BE2C (cell line): ENCODE measurements at regions not wholly inside any gene's neighbourhood (a gene's known extent, or its start where the extent isn't known, plus 50 kb on each side); places are given as distances from the start of the nearest gene placed in this dataset.

Experiments used
- DNase-seq: peaks from one replicate; pipeline ENCODE4 v3.0.0-alpha.2; 2020
- H3K27me3 ChIP-seq: fragments of 250-450 bp; sonication (Bioruptor Pico); 2 replicates; pipeline ENCODE4 v1.5.1; 2020; ENCODE audit warnings: mild to moderate bottlenecking
- H3K36me3 ChIP-seq: fragments of 250-450 bp; sonication (Bioruptor Pico); 2 replicates; pipeline ENCODE4 v1.5.1; 2020; ENCODE audit warnings: mild to moderate bottlenecking
- H3K4me1 ChIP-seq: fragments of 250-450 bp; sonication (Bioruptor Pico); 2 replicates; pipeline ENCODE4 v1.5.1; 2020
- H3K4me3 ChIP-seq: 2 replicates; pipeline ENCODE4 v1.5.1; 2011; ENCODE audit warnings: low read depth, low read length
- H3K9me3 ChIP-seq: fragments of 250-450 bp; sonication (Bioruptor Pico); 2 replicates; pipeline ENCODE4 v1.5.1; 2020
- TF ChIP-seq, protein P1 (sequence below): IDR thresholded peaks from 2 replicates; pipeline ENCODE4 v1.5.1; 2012; ENCODE audit warnings: mild to moderate bottlenecking, low read depth, low read length

DNA sequence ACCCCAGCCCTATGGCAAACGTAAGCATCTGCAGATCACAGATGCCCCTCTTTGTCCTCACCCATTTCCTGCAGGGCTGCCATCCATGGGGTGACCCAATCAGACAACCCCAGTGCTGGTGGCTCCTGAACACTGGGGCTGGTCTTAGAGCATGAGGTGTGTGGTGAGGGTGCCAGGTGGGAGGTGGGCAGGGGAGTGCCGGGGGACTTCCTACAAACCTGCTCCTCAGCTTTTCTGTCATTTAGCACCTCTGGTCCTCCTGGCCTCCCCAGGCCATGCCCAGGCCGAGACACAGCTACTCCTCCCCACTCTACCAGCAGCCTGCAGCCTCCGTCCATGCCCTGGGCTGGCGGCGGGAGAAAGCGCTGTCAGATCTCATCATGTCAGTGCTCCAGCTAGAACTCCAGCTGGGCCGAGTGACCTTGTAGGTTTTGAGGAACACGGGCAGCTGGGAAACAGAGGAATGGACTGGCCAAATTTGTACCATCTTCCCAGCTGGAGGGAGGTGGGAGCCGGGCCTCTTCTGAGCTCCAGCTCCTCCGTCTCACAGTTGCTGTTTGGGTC, 157.7 kb upstream of the NECTIN1 start:
- H3K4me1 ChIP-seq, result peaks cover 36% of the 10 kb centered on the region
- no peaks in the 10 kb centered on the region for H3K9me3 ChIP-seq
- no peaks in the 10 kb centered on the region for H3K36me3 ChIP-seq
- TF ChIP-seq, protein P1, sequence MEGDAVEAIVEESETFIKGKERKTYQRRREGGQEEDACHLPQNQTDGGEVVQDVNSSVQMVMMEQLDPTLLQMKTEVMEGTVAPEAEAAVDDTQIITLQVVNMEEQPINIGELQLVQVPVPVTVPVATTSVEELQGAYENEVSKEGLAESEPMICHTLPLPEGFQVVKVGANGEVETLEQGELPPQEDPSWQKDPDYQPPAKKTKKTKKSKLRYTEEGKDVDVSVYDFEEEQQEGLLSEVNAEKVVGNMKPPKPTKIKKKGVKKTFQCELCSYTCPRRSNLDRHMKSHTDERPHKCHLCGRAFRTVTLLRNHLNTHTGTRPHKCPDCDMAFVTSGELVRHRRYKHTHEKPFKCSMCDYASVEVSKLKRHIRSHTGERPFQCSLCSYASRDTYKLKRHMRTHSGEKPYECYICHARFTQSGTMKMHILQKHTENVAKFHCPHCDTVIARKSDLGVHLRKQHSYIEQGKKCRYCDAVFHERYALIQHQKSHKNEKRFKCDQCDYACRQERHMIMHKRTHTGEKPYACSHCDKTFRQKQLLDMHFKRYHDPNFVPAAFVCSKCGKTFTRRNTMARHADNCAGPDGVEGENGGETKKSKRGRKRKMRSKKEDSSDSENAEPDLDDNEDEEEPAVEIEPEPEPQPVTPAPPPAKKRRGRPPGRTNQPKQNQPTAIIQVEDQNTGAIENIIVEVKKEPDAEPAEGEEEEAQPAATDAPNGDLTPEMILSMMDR, result no peak
- H3K4me3 ChIP-seq, result no peak overlapping the region
- no peaks in the 10 kb centered on the region for H3K27me3 ChIP-seq
- no peak for DNase-seq

DNA sequence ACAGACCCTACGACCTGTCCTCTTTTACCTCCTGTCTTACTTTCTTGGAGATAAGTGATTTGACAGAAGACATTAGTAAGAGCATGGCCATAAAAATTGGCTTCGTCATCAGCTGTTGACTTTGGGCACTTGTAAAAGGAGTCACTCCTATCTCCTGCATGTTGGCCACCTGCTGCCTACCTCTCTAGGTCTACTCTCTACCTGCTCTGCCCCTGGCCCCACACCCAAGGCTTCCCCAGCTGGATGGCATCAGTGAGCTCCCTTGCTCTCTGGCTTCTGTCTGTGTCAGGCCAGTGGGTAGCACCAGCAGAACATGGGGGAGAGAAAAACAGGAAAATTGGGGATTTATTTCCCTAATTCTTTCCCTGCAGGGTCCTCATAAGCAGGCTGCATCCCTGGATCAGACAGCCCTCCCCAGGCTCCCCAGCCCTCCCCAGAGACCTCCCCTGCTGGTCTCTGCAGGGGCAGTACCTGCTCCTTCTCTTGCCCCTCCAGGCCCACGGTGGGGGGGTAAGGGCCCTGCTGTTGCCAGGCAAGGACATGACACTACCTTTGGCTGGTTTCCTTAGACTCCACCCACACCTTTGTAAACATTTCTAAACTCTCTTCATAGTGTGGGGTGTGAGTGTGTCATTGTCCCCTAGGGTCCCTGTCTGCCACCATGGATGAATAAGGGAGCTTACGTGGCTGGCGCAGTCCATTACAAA, 157.0 kb upstream of the NECTIN1 start:
- no peaks in the 10 kb centered on the region for H3K27me3 ChIP-seq

DNA sequence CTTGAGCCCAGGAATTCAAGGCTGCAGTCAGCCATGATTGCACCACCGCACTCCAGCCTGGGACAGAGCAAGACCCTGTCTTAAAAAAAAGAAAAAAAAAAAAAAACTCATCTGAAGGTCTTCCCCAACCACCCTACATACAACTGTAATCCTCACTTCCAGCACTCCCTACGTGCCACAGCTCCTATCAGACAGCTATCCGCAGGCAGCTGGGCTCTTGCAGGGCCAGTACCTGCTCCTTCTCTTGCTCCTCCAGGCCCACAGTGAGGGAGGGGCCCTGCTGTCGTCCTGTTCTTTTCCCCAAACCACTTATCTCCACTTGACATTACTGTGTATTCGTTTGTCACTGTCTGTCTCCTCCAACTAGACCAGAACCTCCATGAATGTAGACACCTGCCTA, 156.1 kb upstream of the NECTIN1 start:
- Histone ChIP-seq H3K4me1 (peaks cover 21% of the 10 kb centered on the region), H3K27me3 (no peaks in the 10 kb centered on the region), H3K4me3 (no peak overlapping the region), H3K36me3 (no peaks in the 10 kb centered on the region), H3K9me3 (no peaks in the 10 kb centered on the region)
- DNase-seq, result no peak
- TF ChIP-seq, protein P1, result no peak

More for the DNA sequence above, 157.0 kb upstream of the NECTIN1 start:
- TF ChIP-seq, protein P1, result no peak
- no peaks in the 10 kb centered on the region for H3K9me3 ChIP-seq
- peaks cover 30% of the 10 kb centered on the region for H3K4me1 ChIP-seq
- no peaks in the 10 kb centered on the region for H3K36me3 ChIP-seq
- DNase-seq, result no peak
- no peak overlapping the region for H3K4me3 ChIP-seq

DNA sequence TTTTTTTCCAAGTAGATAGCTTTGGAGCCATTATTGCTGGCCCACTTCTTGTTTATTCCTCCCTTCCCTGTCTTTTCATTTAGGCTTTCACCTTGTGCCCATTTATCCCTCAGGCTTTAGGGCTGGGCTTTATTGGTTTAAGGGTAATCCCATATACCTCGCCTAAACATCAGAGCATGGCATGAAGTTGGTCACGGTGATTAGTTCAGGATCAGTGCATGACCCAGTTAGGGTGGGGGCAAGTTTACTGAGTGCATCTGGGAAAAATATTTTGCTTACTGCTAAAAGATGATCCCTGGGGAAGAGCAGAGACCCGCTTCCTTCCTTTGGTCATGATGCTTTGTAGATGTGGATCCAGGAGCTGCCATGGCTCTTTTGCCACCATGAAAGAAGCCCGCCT, 153.3 kb upstream of the NECTIN1 start:
- Histone ChIP-seq H3K27me3 (no peaks in the 10 kb centered on the region), H3K4me1 (peaks cover 12% of the 10 kb centered on the region; the same call in 1 of the 2 replicates), H3K9me3 (no peaks in the 10 kb centered on the region), H3K4me3 (no peak overlapping the region), H3K36me3 (no peaks in the 10 kb centered on the region)
- DNase-seq, result no peak
- TF ChIP-seq, protein P1, result no peak

DNA sequence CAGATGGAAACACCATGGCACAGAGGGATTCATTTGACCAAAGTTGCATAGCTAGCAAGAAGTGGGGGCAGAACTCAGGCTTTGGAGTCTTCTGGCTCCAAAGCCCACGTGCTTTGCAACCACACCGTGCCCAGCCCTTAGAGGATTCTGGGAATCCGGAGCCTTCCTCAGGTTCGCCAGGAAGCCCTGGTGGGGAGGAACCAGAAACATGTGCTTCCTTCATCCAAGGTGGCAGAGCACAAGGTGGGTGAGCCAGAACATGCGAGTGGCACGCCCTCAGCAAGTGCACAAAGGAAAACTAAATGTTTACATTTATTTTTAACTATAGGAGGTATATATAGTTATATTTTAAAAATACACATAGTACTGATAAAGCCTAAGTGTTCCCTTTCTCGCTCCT, 151.9 kb upstream of the NECTIN1 start:
- TF ChIP-seq, protein P1, result no peak
- no peaks in the 10 kb centered on the region for H3K27me3 ChIP-seq
- no peak for DNase-seq
- no peaks in the 10 kb centered on the region for H3K36me3 ChIP-seq
- no peak overlapping the region for H3K4me3 ChIP-seq
- H3K9me3 ChIP-seq, result no peaks in the 10 kb centered on the region
- H3K4me1 ChIP-seq, result peaks cover 12% of the 10 kb centered on the region

DNA sequence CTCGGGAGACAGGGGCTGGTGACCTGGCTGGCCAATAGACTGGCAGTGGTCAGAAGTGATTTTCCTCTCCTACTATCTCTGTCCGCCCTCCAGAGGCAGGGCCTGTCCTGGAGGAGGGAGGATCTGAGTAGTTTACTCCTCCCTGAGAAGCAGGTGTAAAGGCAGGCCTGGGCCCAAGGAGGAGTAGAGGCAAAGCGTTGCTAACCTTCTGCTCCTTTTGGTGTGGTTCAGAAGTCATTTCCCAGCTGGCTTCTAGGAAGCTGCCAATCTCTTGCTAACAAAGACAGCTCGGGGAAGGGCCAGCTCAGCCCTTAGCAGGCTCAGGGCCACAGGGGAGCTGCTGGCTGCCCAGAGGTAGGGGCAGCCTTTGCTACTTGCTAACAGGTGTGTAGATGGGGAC, 151.1 kb upstream of the NECTIN1 start:
- Histone ChIP-seq H3K27me3 (no peaks in the 10 kb centered on the region), H3K4me1 (peaks cover 17% of the 10 kb centered on the region)

More for the DNA sequence above, 151.1 kb upstream of the NECTIN1 start:
- H3K36me3 ChIP-seq, result no peaks in the 10 kb centered on the region
- no peaks in the 10 kb centered on the region for H3K9me3 ChIP-seq
- DNase-seq, result no peak
- H3K4me3 ChIP-seq, result no peak overlapping the region
- TF ChIP-seq, protein P1, result no peak
